WTC11 (cell line): ENCODE measurements at regions not wholly inside any gene's neighbourhood (a gene's known extent, or its start where the extent isn't known, plus 50 kb on each side); places are given as distances from the start of the nearest gene placed in this dataset.

Experiments
- ATAC-seq: fragments of 200-7000 bp; cut with Tn5 transposase; 2 replicates; pipeline ENCODE4 v1.10.0; 2021; ENCODE audit warnings: mild to moderate bottlenecking, moderate library complexity
- CTCF ChIA-PET: fragments of 300-600 bp; sonication (Branson Sonifier 250); formaldehyde crosslinking; loops from one replicate; lab custom pipeline; 2021; ENCODE audit warnings: antibody characterized with exemption; lab: Charles Lee
- POLR2A ChIA-PET: fragments of 350-600 bp; sonication (Branson Sonifier 250); formaldehyde crosslinking; loops from one replicate; lab custom pipeline; 2021; ENCODE audit warnings: antibody characterized with exemption; lab: Charles Lee
- DNase-seq: peaks from one replicate; pipeline ENCODE4 v3.0.0; 2021; ENCODE audit warnings: low spot score
- H3K27ac Mint-ChIP-seq: 2 replicates; pipeline ENCODE4 v1.8.0; 2021; ENCODE audit warnings: mixed read lengths
- H3K27me3 Mint-ChIP-seq: 2 replicates; pipeline ENCODE4 v1.8.0; 2021; ENCODE audit warnings: low read depth, mild to moderate bottlenecking, moderate library complexity, mixed read lengths
- H3K36me3 Mint-ChIP-seq: 2 replicates; pipeline ENCODE4 v1.8.0; 2021; ENCODE audit warnings: mixed read lengths
- H3K4me1 Mint-ChIP-seq: 2 replicates; pipeline ENCODE4 v1.8.0; 2022; ENCODE audit warnings: mixed read lengths
- H3K4me3 Mint-ChIP-seq: 2 replicates; pipeline ENCODE4 v1.8.0; 2021; ENCODE audit warnings: mild to moderate bottlenecking, moderate library complexity, mixed read lengths
- H3K9me3 Mint-ChIP-seq: 2 replicates; pipeline ENCODE4 v1.8.0; 2021; ENCODE audit warnings: mixed read lengths
- ATF2 ChIP-seq: sonication (generic); formaldehyde crosslinking; IDR thresholded peaks from 2 replicates; pipeline ENCODE4 v1.8.1; 2022; ENCODE audit warnings: low read depth, missing genetic modification reagents, borderline replicate concordance
- ATF3 ChIP-seq: sonication (generic); formaldehyde crosslinking; conservative IDR thresholded peaks from 2 replicates; pipeline ENCODE4 v1.8.1; 2022; ENCODE audit warnings: mild to moderate bottlenecking, missing genetic modification reagents
- CBFB ChIP-seq: sonication (generic); formaldehyde crosslinking; IDR thresholded peaks from 2 replicates; pipeline ENCODE4 v1.8.1; 2022; ENCODE audit warnings: mild to moderate bottlenecking, low read depth, missing genetic modification reagents
- E2F1 ChIP-seq: sonication (generic); formaldehyde crosslinking; IDR thresholded peaks from 2 replicates; pipeline ENCODE4 v1.8.0; 2022; ENCODE audit warnings: mild to moderate bottlenecking, missing genetic modification reagents
- ELF4 ChIP-seq: sonication (generic); formaldehyde crosslinking; IDR thresholded peaks from 2 replicates; pipeline ENCODE4 v1.8.1; 2022; ENCODE audit warnings: low read depth, mild to moderate bottlenecking, moderate library complexity, missing genetic modification reagents
- ESRRA ChIP-seq: sonication (generic); formaldehyde crosslinking; IDR thresholded peaks from 2 replicates; pipeline ENCODE4 v1.8.1; 2022; ENCODE audit warnings: mild to moderate bottlenecking, missing genetic modification reagents, borderline replicate concordance
- FOXJ3 ChIP-seq: sonication (generic); formaldehyde crosslinking; IDR thresholded peaks from 2 replicates; pipeline ENCODE4 v1.9.0; 2021; ENCODE audit warnings: missing genetic modification reagents, mild to moderate bottlenecking, borderline replicate concordance
- FOXK1 ChIP-seq: sonication (generic); formaldehyde crosslinking; IDR thresholded peaks from 2 replicates; pipeline ENCODE4 v1.8.0; 2022; ENCODE audit warnings: mild to moderate bottlenecking, moderate library complexity, missing genetic modification reagents
- FOXP1 ChIP-seq: sonication (generic); formaldehyde crosslinking; IDR thresholded peaks from 2 replicates; pipeline ENCODE4 v1.8.0; 2022; ENCODE audit warnings: missing genetic modification reagents, mild to moderate bottlenecking, moderate library complexity, borderline replicate concordance
- KAT7 ChIP-seq: sonication (generic); formaldehyde crosslinking; IDR thresholded peaks from 2 replicates; pipeline ENCODE4 v1.8.1; 2023; ENCODE audit warnings: missing genetic modification reagents, mild to moderate bottlenecking, borderline replicate concordance
- MAX ChIP-seq: sonication (generic); formaldehyde crosslinking; IDR thresholded peaks from 2 replicates; pipeline ENCODE4 v1.8.0; 2022; ENCODE audit warnings: mild to moderate bottlenecking, missing genetic modification reagents
- MXD4 ChIP-seq: fragments of 250-450 bp; sonication (Bioruptor Pico); IDR thresholded peaks from 2 replicates; pipeline ENCODE4 v1.8.0; 2021; ENCODE audit warnings: mild to moderate bottlenecking, moderate library complexity, borderline replicate concordance
- NFYB ChIP-seq: sonication (generic); formaldehyde crosslinking; conservative IDR thresholded peaks from 2 replicates; pipeline ENCODE4 v1.8.0; 2022; ENCODE audit warnings: low read depth, missing genetic modification reagents
- NR2C2 ChIP-seq: sonication (generic); formaldehyde crosslinking; IDR thresholded peaks from 2 replicates; pipeline ENCODE4 v1.8.0; 2022; ENCODE audit warnings: mild to moderate bottlenecking, missing genetic modification reagents
- PRDM15 ChIP-seq: sonication (generic); formaldehyde crosslinking; IDR thresholded peaks from 2 replicates; pipeline ENCODE4 v1.8.0; 2022; ENCODE audit warnings: missing genetic modification reagents
- RELA ChIP-seq: sonication (generic); formaldehyde crosslinking; IDR thresholded peaks from 2 replicates; pipeline ENCODE4 v1.8.1; 2022; ENCODE audit warnings: missing genetic modification reagents, mild to moderate bottlenecking, borderline replicate concordance
- SP1 ChIP-seq: sonication (generic); formaldehyde crosslinking; conservative IDR thresholded peaks from 2 replicates; pipeline ENCODE4 v1.8.1; 2022; ENCODE audit warnings: missing genetic modification reagents
- STAT6 ChIP-seq: sonication (generic); formaldehyde crosslinking; conservative IDR thresholded peaks from 2 replicates; pipeline ENCODE4 v1.8.1; 2023; ENCODE audit warnings: mild to moderate bottlenecking, low read depth, missing genetic modification reagents, moderate library complexity
- TEAD1 ChIP-seq: sonication (generic); formaldehyde crosslinking; IDR thresholded peaks from 2 replicates; pipeline ENCODE4 v1.8.0; 2022; ENCODE audit warnings: mild to moderate bottlenecking, missing genetic modification reagents
- TP53 ChIP-seq: sonication (generic); formaldehyde crosslinking; IDR thresholded peaks from 2 replicates; pipeline ENCODE4 v1.8.1; 2023; ENCODE audit warnings: mild to moderate bottlenecking, missing genetic modification reagents
- ZBTB43 ChIP-seq: sonication (generic); formaldehyde crosslinking; IDR thresholded peaks from 2 replicates; pipeline ENCODE4 v1.8.1; 2023; ENCODE audit warnings: mild to moderate bottlenecking, missing genetic modification reagents
- ZNF219 ChIP-seq: sonication (generic); formaldehyde crosslinking; IDR thresholded peaks from 2 replicates; pipeline ENCODE4 v1.8.0; 2023; ENCODE audit warnings: missing genetic modification reagents, mild to moderate bottlenecking, borderline replicate concordance
- ZNF232 ChIP-seq: sonication (generic); formaldehyde crosslinking; IDR thresholded peaks from 2 replicates; pipeline ENCODE4 v1.8.0; 2022; ENCODE audit warnings: mild to moderate bottlenecking, missing genetic modification reagents
- ZNF396 ChIP-seq: fragments of 250-450 bp; sonication (Bioruptor Pico); IDR thresholded peaks from 2 replicates; pipeline ENCODE4 v1.8.0; 2021; ENCODE audit warnings: mild to moderate bottlenecking, moderate library complexity, borderline replicate concordance
- ZNF416 ChIP-seq: fragments of 250-450 bp; sonication (Bioruptor Pico); IDR thresholded peaks from 2 replicates; pipeline ENCODE4 v1.9.0; 2021; ENCODE audit warnings: mild to moderate bottlenecking, inconsistent platforms

GRCh38 chr11:41872426-41872825 is 413.0 kb upstream of the LRRC4C start:
- Mint-ChIP-seq H3K36me3 (no peaks in the 10 kb centered on the region), H3K27ac (no peak overlapping the region), H3K27me3 (no peaks in the 10 kb centered on the region), H3K4me1 (peaks cover 11% of the 10 kb centered on the region), H3K9me3 (0 out of 2 replicates have a peak, but pooled peaks cover 3% of the 10 kb centered on the region)
- CTCF ChIA-PET, result no interaction called here
- TF ChIP-seq ATF2 (CRISPR knock-in tag) (no peak), PRDM15 (CRISPR knock-in tag) (no peak), STAT6 (CRISPR knock-in tag) (no peak), ELF4 (CRISPR knock-in tag) (no peak), FOXK1 (CRISPR knock-in tag) (no peak), FOXP1 (CRISPR knock-in tag) (no peak), ZNF396 (no peak), RELA (CRISPR knock-in tag) (no peak), ZNF232 (CRISPR knock-in tag) (no peak), SP1 (no peak), MAX (CRISPR knock-in tag) (no peak), TP53 (CRISPR knock-in tag) (no peak), TEAD1 (CRISPR knock-in tag) (no peak), CBFB (CRISPR knock-in tag) (no peak)
- TF ChIP-seq, all 79 proteins: peak for 0
- DNase-seq (no peak), ATAC-seq (peak; percentile 43)
- no peak overlapping the region for H3K4me3 Mint-ChIP-seq
- POLR2A ChIA-PET, result no interaction called here

GRCh38 chr11:41872870-41873269 is 413.4 kb upstream of the LRRC4C start:
- no peak for ATAC-seq
- no peaks in the 10 kb centered on the region for H3K27me3 Mint-ChIP-seq
- POLR2A ChIA-PET, result no interaction called here
- no peak for DNase-seq
- H3K27ac Mint-ChIP-seq, result no peak overlapping the region
- no peaks in the 10 kb centered on the region for H3K36me3 Mint-ChIP-seq
- H3K9me3 Mint-ChIP-seq, result 0 out of 2 replicates have a peak, but pooled peaks cover 3% of the 10 kb centered on the region
- CTCF ChIA-PET, result no interaction called here
- H3K4me3 Mint-ChIP-seq, result no peak overlapping the region
- H3K4me1 Mint-ChIP-seq, result peaks cover 11% of the 10 kb centered on the region
- no peak for TF ChIP-seq MXD4 (CRISPR knock-in tag)
- TF ChIP-seq NFYB (CRISPR knock-in tag), result no peak
- no peak for TF ChIP-seq E2F1 (CRISPR knock-in tag)
- no peak for TF ChIP-seq NR2C2 (CRISPR knock-in tag)
- TF ChIP-seq FOXJ3, result no peak
- TF ChIP-seq ZNF416 (CRISPR knock-in tag), result no peak
- no peak for TF ChIP-seq ATF3 (CRISPR knock-in tag)
- TF ChIP-seq ZNF219 (CRISPR knock-in tag), result no peak
- TF ChIP-seq ZBTB43 (CRISPR knock-in tag), result no peak
- no peak for TF ChIP-seq ESRRA
- no peak for TF ChIP-seq KAT7 (CRISPR knock-in tag)
